ENCODE measurements at regions not wholly inside any gene's neighbourhood (a gene's known extent, or its start where the extent isn't known, plus 50 kb on each side); places are given as distances from the start of the nearest gene placed in this dataset.

GRCh38 chr5:130514984-130515690 lies 610.9 kb downstream of the CHSY3 start:
- CTCF ChIA-PET: no interaction called here
- TF ChIP-seq ZNF596 (tag by site-specific recombination; IDR thresholded peaks at IDR 0.05) (no peak), ZNF221 (tag by site-specific recombination; IDR thresholded peaks at IDR 0.05; ENCODE audit: borderline replicate concordance) (no peak), ZSCAN4 (tag by site-specific recombination; IDR thresholded peaks at IDR 0.05) (no peak), ZNF214 (tag by site-specific recombination; IDR thresholded peaks at IDR 0.05; ENCODE audit: borderline replicate concordance) (no peak), ZFHX2 (tag by site-specific recombination; conservative IDR thresholded peaks at IDR 0.05) (no peak), KLF10 (tag by site-specific recombination; IDR thresholded peaks at IDR 0.05) (no peak), ZBTB10 (tag by site-specific recombination; IDR thresholded peaks at IDR 0.05) (no peak), RBAK (tag by site-specific recombination; IDR thresholded peaks at IDR 0.05) (no peak), ZNF544 (tag by site-specific recombination; IDR thresholded peaks at IDR 0.05) (no peak), ZNF169 (tag by site-specific recombination; IDR thresholded peaks at IDR 0.05) (no peak)

GRCh38 chr5:130502702-130503101 lies 598.4 kb downstream of the CHSY3 start:
- Histone ChIP-seq H3K36me3 (ENCODE audit: control insufficient read depth in 2 of 2, insufficient read depth in 1 of 2, low read length in 2 of 2) (no peaks in the 10 kb centered on the region), H3K27ac (ENCODE audit: extremely low read depth, low read depth, low read length) (no peak overlapping the region), H3K4me3 (ENCODE audit: low read depth, low read length) (no peak overlapping the region), H3K4me1 (ENCODE audit: control insufficient read depth, insufficient read depth, low read length) (no peaks in the 10 kb centered on the region), H3K9me3 (ENCODE audit: control insufficient read depth, insufficient read depth, low read depth, low read length) (no peaks in the 10 kb centered on the region)
- CTCF ChIA-PET: no interaction called here
- TF ChIP-seq ZBTB6 (tag by site-specific recombination; IDR thresholded peaks at IDR 0.05) (no peak), ZNF677 (tag by site-specific recombination; IDR thresholded peaks at IDR 0.05) (no peak), ZNF624 (tag by site-specific recombination; IDR thresholded peaks at IDR 0.05) (no peak)
- POLR2A ChIA-PET: no interaction called here

More at GRCh38 chr5:130514984-130515690, 610.9 kb downstream of the CHSY3 start:
- Histone ChIP-seq H3K36me3 (ENCODE audit: control insufficient read depth in 2 of 2, insufficient read depth in 1 of 2, low read length in 2 of 2) (no peaks in the 10 kb centered on the region), H3K9me3 (ENCODE audit: control insufficient read depth, insufficient read depth, low read depth, low read length) (no peaks in the 10 kb centered on the region), H3K4me1 (ENCODE audit: control insufficient read depth, insufficient read depth, low read length) (no peaks in the 10 kb centered on the region), H3K27ac (ENCODE audit: extremely low read depth, low read depth, low read length) (no peak overlapping the region), H3K4me3 (ENCODE audit: low read depth, low read length) (no peak overlapping the region)
- POLR2A ChIA-PET: no interaction called here

GRCh38 chr5:130501151-130501865 lies 597.0 kb downstream of the CHSY3 start:
- CTCF ChIA-PET: no interaction called here
- POLR2A ChIA-PET: no interaction called here
- Histone ChIP-seq H3K27ac (ENCODE audit: extremely low read depth, low read depth, low read length) (no peak overlapping the region), H3K36me3 (ENCODE audit: control insufficient read depth in 2 of 2, insufficient read depth in 1 of 2, low read length in 2 of 2) (no peaks in the 10 kb centered on the region), H3K9me3 (ENCODE audit: control insufficient read depth, insufficient read depth, low read depth, low read length) (no peaks in the 10 kb centered on the region), H3K4me3 (ENCODE audit: low read depth, low read length) (no peak overlapping the region), H3K4me1 (ENCODE audit: control insufficient read depth, insufficient read depth, low read length) (no peaks in the 10 kb centered on the region)
- TF ChIP-seq ZNF2 (tag by site-specific recombination; IDR thresholded peaks at IDR 0.05): no peak
- TF ChIP-seq ZNF280C (tag by site-specific recombination; IDR thresholded peaks at IDR 0.05): no peak
- TF ChIP-seq AEBP2 (tag by site-specific recombination; IDR thresholded peaks at IDR 0.05; ENCODE audit: borderline replicate concordance): no peak
- TF ChIP-seq ZNF26 (tag by site-specific recombination; IDR thresholded peaks at IDR 0.05): no peak
